Neural crest cell (in vitro differentiated cells): ENCODE measurements at regions not wholly inside any gene's neighbourhood (a gene's known extent, or its start where the extent isn't known, plus 50 kb on each side); places are given as distances from the start of the nearest gene placed in this dataset.

Experiments used
- DNase-seq: peaks from one replicate; pipeline ENCODE4 v3.0.0; 2021; ENCODE audit warnings: low read depth, mixed read lengths, low spot score
- H3K27ac Mint-ChIP-seq: one replicate; pipeline ENCODE4 v1.8.0; 2021; ENCODE audit warnings: mild to moderate bottlenecking, mixed read lengths; ENCODE audit not compliant: unreplicated experiment
- H3K27me3 Mint-ChIP-seq: 2 replicates; pipeline ENCODE4 v1.8.0; 2021; ENCODE audit warnings: low read depth, mild to moderate bottlenecking, mixed read lengths
- H3K36me3 Mint-ChIP-seq: 2 replicates; pipeline ENCODE4 v1.8.0; 2021; ENCODE audit warnings: low read depth, mild to moderate bottlenecking, mixed read lengths
- H3K4me1 Mint-ChIP-seq: 2 replicates; pipeline ENCODE4 v1.8.0; 2021; ENCODE audit warnings: mixed read lengths
- H3K4me3 Mint-ChIP-seq: one replicate; pipeline ENCODE4 v1.8.0; 2021; ENCODE audit warnings: mild to moderate bottlenecking, mixed read lengths
- H3K9me3 Mint-ChIP-seq: 2 replicates; pipeline ENCODE4 v1.8.0; 2021; ENCODE audit warnings: mixed read lengths
- CTCF ChIP-seq: fragments of 200-600 bp; sonication (generic); conservative IDR thresholded peaks from 2 replicates; pipeline ENCODE4 v1.5.0; 2021; ENCODE audit warnings: antibody characterized with exemption, mild to moderate bottlenecking

- no peak overlapping the region for H3K4me3 Mint-ChIP-seq
- H3K4me1 Mint-ChIP-seq: peaks cover 10% of the 10 kb centered on the region
- DNase-seq: no peak
- H3K9me3 Mint-ChIP-seq: peaks cover 2% of the 10 kb centered on the region
- TF ChIP-seq CTCF: no peak
- H3K36me3 Mint-ChIP-seq: no peaks in the 10 kb centered on the region
- H3K27me3 Mint-ChIP-seq: no peaks in the 10 kb centered on the region
- H3K27ac Mint-ChIP-seq: no peak overlapping the region
Observed at GRCh38 chr10:88212069-88212468, 348.6 kb downstream of the PTEN start.

- no peak for TF ChIP-seq CTCF
- H3K27me3 Mint-ChIP-seq: no peaks in the 10 kb centered on the region
- H3K27ac Mint-ChIP-seq: no peak overlapping the region
- peaks cover 2% of the 10 kb centered on the region for H3K9me3 Mint-ChIP-seq
- no peak for DNase-seq
- peaks cover 10% of the 10 kb centered on the region for H3K4me1 Mint-ChIP-seq
- H3K4me3 Mint-ChIP-seq: no peak overlapping the region
- no peaks in the 10 kb centered on the region for H3K36me3 Mint-ChIP-seq
Observed at GRCh38 chr10:88213065-88213605, 349.7 kb downstream of the PTEN start.

GRCh38 chr10:88216976-88217375 is 353.6 kb downstream of the PTEN start:
- no peak for TF ChIP-seq CTCF
- Mint-ChIP-seq H3K27me3 (no peaks in the 10 kb centered on the region), H3K36me3 (no peaks in the 10 kb centered on the region), H3K9me3 (no peaks in the 10 kb centered on the region), H3K4me3 (no peak overlapping the region), H3K27ac (no peak overlapping the region), H3K4me1 (peaks cover 10% of the 10 kb centered on the region)
- no peak for DNase-seq

GRCh38 chr10:88218362-88218761 is 354.9 kb downstream of the PTEN start:
- Mint-ChIP-seq H3K4me3 (no peak overlapping the region), H3K27ac (no peak overlapping the region), H3K9me3 (no peaks in the 10 kb centered on the region), H3K4me1 (peaks cover 17% of the 10 kb centered on the region), H3K27me3 (no peaks in the 10 kb centered on the region), H3K36me3 (no peaks in the 10 kb centered on the region)
- no peak for DNase-seq
- no peak for TF ChIP-seq CTCF

GRCh38 chr10:88219753-88220152 is 356.3 kb downstream of the PTEN start:
- H3K4me1 Mint-ChIP-seq: peaks cover 16% of the 10 kb centered on the region
- no peak overlapping the region for H3K27ac Mint-ChIP-seq
- no peak for DNase-seq
- H3K4me3 Mint-ChIP-seq: no peak overlapping the region
- TF ChIP-seq CTCF: no peak
- no peaks in the 10 kb centered on the region for H3K9me3 Mint-ChIP-seq
- H3K27me3 Mint-ChIP-seq: no peaks in the 10 kb centered on the region
- no peaks in the 10 kb centered on the region for H3K36me3 Mint-ChIP-seq
